SK-N-SH (cell line): ENCODE measurements at regions not wholly inside any gene's neighbourhood (a gene's known extent, or its start where the extent isn't known, plus 50 kb on each side); places are given as distances from the start of the nearest gene placed in this dataset.

ENCODE experiments used
- EP300 ChIP-seq, 2 experiments: IDR thresholded peaks; 2 replicates each; pipeline versions ENCODE4 v1.4.0 to v1.6.1; 2012; ENCODE audit warnings: borderline replicate concordance in 1 of 2, low read depth in 1 of 2, low read length in 1 of 2
- GABPA ChIP-seq: IDR thresholded peaks from 2 replicates; pipeline ENCODE4 v1.4.0; 2012; ENCODE audit warnings: low read depth, mild to moderate bottlenecking
- NRF1 ChIP-seq: IDR thresholded peaks from 2 replicates; pipeline ENCODE4 v1.6.1; 2012; ENCODE audit warnings: low read depth, mild to moderate bottlenecking, low read length
- POLR2AphosphoS5 ChIP-seq: IDR thresholded peaks from 2 replicates; pipeline ENCODE4 v1.6.1; 2012; ENCODE audit warnings: low read depth, low read length
- RAD21 ChIP-seq: IDR thresholded peaks from 2 replicates; pipeline ENCODE4 v1.6.1; 2012; ENCODE audit warnings: mild to moderate bottlenecking, low read length
- TF ChIP-seq, protein P1 (sequence below): fragments of 200-600 bp; sonication (generic); IDR thresholded peaks from 2 replicates; pipeline ENCODE4 v1.6.1; 2017; ENCODE audit warnings: antibody characterized with exemption, mild to moderate bottlenecking, moderate library complexity
- TF ChIP-seq, protein P2 (sequence below): IDR thresholded peaks from 2 replicates; pipeline ENCODE4 v1.6.1; 2012; ENCODE audit warnings: mild to moderate bottlenecking, low read depth, low read length, moderate library complexity

DNA sequence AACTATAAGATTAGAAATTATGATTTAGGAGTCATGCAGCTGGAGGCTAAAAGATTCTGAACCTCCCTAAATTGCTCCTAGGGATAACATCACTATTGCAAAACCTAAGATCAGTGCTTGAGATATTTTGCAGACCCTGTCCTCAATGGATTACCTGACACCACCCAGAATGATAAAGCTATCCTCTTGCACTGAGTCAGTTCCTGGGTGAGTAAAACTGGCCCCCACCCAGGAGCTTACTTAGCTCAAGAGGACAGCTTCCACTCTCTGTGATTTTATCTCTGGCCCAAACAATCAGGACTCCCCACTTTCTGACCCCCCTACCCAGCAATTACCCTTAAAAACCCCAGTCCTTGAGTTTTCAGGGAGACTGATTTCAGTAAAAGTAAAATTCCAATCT lies 2074.4 kb upstream of the RAG2 start:
- TF ChIP-seq, protein P1, sequence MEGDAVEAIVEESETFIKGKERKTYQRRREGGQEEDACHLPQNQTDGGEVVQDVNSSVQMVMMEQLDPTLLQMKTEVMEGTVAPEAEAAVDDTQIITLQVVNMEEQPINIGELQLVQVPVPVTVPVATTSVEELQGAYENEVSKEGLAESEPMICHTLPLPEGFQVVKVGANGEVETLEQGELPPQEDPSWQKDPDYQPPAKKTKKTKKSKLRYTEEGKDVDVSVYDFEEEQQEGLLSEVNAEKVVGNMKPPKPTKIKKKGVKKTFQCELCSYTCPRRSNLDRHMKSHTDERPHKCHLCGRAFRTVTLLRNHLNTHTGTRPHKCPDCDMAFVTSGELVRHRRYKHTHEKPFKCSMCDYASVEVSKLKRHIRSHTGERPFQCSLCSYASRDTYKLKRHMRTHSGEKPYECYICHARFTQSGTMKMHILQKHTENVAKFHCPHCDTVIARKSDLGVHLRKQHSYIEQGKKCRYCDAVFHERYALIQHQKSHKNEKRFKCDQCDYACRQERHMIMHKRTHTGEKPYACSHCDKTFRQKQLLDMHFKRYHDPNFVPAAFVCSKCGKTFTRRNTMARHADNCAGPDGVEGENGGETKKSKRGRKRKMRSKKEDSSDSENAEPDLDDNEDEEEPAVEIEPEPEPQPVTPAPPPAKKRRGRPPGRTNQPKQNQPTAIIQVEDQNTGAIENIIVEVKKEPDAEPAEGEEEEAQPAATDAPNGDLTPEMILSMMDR, result no peak
- TF ChIP-seq, protein P2, sequence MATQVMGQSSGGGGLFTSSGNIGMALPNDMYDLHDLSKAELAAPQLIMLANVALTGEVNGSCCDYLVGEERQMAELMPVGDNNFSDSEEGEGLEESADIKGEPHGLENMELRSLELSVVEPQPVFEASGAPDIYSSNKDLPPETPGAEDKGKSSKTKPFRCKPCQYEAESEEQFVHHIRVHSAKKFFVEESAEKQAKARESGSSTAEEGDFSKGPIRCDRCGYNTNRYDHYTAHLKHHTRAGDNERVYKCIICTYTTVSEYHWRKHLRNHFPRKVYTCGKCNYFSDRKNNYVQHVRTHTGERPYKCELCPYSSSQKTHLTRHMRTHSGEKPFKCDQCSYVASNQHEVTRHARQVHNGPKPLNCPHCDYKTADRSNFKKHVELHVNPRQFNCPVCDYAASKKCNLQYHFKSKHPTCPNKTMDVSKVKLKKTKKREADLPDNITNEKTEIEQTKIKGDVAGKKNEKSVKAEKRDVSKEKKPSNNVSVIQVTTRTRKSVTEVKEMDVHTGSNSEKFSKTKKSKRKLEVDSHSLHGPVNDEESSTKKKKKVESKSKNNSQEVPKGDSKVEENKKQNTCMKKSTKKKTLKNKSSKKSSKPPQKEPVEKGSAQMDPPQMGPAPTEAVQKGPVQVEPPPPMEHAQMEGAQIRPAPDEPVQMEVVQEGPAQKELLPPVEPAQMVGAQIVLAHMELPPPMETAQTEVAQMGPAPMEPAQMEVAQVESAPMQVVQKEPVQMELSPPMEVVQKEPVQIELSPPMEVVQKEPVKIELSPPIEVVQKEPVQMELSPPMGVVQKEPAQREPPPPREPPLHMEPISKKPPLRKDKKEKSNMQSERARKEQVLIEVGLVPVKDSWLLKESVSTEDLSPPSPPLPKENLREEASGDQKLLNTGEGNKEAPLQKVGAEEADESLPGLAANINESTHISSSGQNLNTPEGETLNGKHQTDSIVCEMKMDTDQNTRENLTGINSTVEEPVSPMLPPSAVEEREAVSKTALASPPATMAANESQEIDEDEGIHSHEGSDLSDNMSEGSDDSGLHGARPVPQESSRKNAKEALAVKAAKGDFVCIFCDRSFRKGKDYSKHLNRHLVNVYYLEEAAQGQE, result no peak
- TF ChIP-seq RAD21, result no peak
- no peak for TF ChIP-seq POLR2AphosphoS5
- no peak for TF ChIP-seq GABPA
- TF ChIP-seq EP300 (IDR thresholded peaks at IDR 0.05; ENCODE audit: borderline replicate concordance in 1 of 2, low read depth in 1 of 2, low read length in 1 of 2), result no peak
- no peak for TF ChIP-seq NRF1
